Colonic mucosa (tissue), 4 donors: ENCODE measurements at regions not wholly inside any gene's neighbourhood (a gene's known extent, or its start where the extent isn't known, plus 50 kb on each side); places are given as distances from the start of the nearest gene placed in this dataset.
"Not testable (repeated sequence)": the region's sequence is repeated elsewhere in the genome, so short reads cannot be mapped to it uniquely, and the experiment has no call there.

Experiments
- DNase-seq: peaks from one replicate; pipeline ENCODE4 v3.0.0-alpha.2; 2020
- H3K27ac ChIP-seq: fragments of 200-600 bp; one replicate; pipeline ENCODE4 v1.8.0; 2021
- H3K27me3 ChIP-seq: fragments of 200-600 bp; one replicate; pipeline ENCODE4 v1.8.0; 2021
- H3K36me3 ChIP-seq: fragments of 200-600 bp; one replicate; pipeline ENCODE4 v1.8.0; 2021
- H3K4me1 ChIP-seq: fragments of 200-600 bp; one replicate; pipeline ENCODE4 v1.8.0; 2021; ENCODE audit warnings: mild to moderate bottlenecking
- H3K4me3 ChIP-seq: fragments of 200-600 bp; one replicate; pipeline ENCODE4 v1.8.0; 2021
- H3K9ac ChIP-seq, 2 donors: one replicate each; pipeline ENCODE4 v1.7.0; 2013; ENCODE audit warnings: control low read depth in 2 of 2, low read depth in 2 of 2, low read length in 2 of 2
- H3K9me3 ChIP-seq: fragments of 200-600 bp; one replicate; pipeline ENCODE4 v1.8.0; 2021
- intact Hi-C: fragments of 100-400 bp; cut with DNase I; formaldehyde crosslinking; loops from one replicate; pipeline ENCODE4 v1.14.1; 2022
- TF ChIP-seq, protein P1 (sequence below): fragments of 200-600 bp; IDR thresholded peaks from one replicate; pipeline ENCODE4 v1.8.0; 2022; ENCODE audit warnings: antibody characterized with exemption, mild to moderate bottlenecking
- donor health status: healthy.
- donor health status: DM: no; HTN: no; CAD: no.
- donor health status: DM: no; HTN: no; CAD: no.

DNA sequence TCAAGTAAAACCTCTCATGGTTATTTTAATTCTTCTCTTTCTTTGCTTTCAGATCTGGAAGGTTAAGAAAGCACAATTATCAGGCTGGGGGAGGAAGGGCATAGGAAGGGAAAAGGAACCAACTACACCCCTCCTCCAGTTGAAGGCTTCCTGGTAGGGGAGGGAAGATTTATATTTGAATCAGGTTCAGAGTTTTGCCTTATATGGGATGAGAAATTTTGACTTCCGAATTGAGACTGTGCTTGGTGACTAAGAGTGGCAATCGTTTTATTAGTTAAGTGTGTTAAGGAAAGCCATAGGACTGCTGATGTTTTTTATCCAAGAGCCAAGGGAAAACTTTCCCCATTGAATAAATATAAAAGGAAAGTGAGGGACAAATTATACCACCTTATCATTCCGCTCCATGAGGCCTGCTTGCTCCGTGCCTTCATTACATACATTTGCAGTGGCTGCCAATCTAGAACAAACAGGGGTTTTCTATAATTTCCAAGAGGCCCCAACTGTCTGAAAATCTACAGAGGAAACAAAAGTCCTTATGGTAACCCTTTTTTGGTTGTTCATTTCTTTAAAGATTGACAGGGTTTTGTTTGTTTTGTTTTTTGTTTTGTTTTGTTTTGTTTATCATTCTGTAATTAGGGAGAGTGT is 115.7 kb upstream of the EPB41L4A start:
- DNase-seq = no peak
- Histone ChIP-seq H3K9ac (no peak overlapping the region), H3K27me3 (no peaks in the 10 kb centered on the region), H3K4me3 (no peak overlapping the region), H3K4me1 (no peaks in the 10 kb centered on the region), H3K36me3 (no peaks in the 10 kb centered on the region), H3K9me3 (no peaks in the 10 kb centered on the region), H3K27ac (no peak overlapping the region)
- TF ChIP-seq, protein P1, sequence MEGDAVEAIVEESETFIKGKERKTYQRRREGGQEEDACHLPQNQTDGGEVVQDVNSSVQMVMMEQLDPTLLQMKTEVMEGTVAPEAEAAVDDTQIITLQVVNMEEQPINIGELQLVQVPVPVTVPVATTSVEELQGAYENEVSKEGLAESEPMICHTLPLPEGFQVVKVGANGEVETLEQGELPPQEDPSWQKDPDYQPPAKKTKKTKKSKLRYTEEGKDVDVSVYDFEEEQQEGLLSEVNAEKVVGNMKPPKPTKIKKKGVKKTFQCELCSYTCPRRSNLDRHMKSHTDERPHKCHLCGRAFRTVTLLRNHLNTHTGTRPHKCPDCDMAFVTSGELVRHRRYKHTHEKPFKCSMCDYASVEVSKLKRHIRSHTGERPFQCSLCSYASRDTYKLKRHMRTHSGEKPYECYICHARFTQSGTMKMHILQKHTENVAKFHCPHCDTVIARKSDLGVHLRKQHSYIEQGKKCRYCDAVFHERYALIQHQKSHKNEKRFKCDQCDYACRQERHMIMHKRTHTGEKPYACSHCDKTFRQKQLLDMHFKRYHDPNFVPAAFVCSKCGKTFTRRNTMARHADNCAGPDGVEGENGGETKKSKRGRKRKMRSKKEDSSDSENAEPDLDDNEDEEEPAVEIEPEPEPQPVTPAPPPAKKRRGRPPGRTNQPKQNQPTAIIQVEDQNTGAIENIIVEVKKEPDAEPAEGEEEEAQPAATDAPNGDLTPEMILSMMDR = no peak
- intact Hi-C loops = no loop called here

DNA sequence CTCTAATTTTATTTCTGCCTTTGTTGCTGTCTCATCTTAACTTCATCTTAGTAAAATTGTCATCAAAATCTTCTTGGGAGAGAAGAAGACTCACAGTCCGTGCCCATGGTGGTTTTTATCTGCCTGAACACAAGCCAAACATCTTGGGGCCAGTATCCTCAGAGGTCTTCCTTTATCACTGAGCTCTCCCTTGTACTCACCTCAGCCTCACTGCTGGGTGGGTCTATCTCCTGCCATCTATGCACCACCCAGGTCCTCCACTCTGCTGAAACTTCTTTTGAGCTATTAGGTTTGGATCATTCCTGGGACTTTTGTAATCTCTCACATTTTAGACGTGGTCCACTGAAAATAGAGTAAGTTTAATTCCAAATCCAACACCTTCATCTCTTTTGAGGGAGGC is 116.3 kb upstream of the EPB41L4A start:
- Histone ChIP-seq H3K9me3 (no peaks in the 10 kb centered on the region), H3K27ac (no peak overlapping the region), H3K36me3 (no peaks in the 10 kb centered on the region), H3K27me3 (no peaks in the 10 kb centered on the region), H3K4me1 (no peaks in the 10 kb centered on the region), H3K4me3 (no peak overlapping the region), H3K9ac (no peak overlapping the region)
- DNase-seq = no peak
- TF ChIP-seq, protein P1 = no peak
- intact Hi-C loops = no loop called here

DNA sequence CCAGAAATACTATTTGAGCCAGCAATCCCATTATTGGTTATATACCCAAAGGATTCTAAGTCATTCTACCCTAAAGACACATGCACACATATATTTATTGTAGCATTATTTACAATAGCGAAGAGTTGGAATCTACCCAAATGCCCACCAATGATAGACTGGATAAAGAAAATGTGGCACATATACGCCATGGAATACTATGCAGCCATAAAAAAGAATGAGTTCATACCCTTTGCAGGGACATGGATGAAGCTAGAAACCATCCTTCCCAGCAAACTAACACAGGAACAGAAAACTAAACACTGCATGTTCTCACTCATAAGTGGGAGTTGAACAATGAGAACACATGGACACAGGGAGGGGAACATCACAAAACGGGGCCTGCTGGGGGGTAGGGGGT is 125.5 kb upstream of the EPB41L4A start:
- H3K36me3 ChIP-seq, H3K9ac ChIP-seq, H3K9me3 ChIP-seq, DNase-seq, H3K27ac ChIP-seq, H3K4me1 ChIP-seq, H3K27me3 ChIP-seq, intact Hi-C loops, H3K4me3 ChIP-seq: not testable (repeated sequence)

DNA sequence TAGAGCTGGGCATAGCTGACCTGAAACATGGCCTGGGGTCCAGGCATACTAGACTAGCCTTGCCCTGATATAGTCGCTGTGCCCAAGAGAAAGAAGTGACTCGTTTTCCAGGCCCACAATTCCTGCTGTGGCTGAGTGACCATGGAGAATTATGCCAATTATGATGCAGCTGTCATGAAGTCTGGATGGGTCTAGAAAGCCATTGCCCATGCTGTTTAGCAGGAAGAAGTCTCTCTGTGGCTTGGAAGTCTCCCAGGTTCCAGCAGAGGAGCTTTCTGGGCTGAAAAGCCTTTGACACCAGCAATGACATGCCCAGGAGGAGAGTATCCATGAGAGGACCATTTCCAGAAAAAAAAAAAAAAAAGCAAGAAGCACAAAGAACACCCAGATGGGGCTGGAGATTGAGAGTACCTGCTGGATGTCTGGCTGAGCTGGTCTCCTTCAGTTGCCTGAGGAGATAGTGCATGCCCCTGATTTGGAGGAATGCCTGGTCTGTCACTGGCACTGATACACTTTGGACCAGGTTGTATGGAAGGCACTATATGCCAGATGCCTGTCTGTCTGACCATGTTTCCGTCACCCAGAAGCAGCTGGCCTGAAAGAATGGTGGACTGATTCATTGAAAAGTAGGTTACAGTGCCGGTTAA is 128.0 kb upstream of the EPB41L4A start:
- DNase-seq = no peak
- TF ChIP-seq, protein P1 = no peak
- Histone ChIP-seq H3K9me3 (no peaks in the 10 kb centered on the region), H3K4me3 (no peak overlapping the region), H3K27me3 (no peaks in the 10 kb centered on the region), H3K27ac (no peak overlapping the region), H3K9ac (no peak overlapping the region), H3K4me1 (no peaks in the 10 kb centered on the region), H3K36me3 (no peaks in the 10 kb centered on the region)
- intact Hi-C loops = no loop called here

DNA sequence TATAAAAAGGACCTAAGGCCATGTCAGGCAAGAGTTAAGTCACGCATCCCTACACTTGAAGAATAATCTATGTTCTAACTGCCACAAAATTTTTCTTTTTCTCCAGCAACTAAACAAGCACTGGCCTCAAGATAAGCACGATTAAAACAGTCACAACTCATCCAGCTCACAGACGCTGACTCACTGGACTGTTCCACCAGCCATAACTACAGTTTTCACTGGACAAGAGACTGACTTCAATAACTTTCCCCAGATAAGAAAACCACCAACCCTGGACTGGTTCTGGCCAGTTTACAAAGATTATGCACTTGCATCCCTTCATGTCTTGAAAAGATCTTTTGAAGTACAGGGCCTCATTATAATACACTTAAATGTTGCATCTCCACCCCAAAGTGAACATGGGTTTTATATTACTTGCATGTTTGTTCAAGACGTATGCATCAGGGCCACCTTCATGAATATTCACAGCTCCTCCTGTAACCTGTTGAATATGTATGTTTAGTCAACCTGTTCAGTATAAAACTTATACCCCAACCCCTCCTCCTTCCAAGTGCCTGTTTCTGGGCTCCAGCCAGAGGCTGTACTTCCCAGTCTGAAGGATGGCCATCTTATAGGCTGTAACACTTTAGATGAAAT is 129.3 kb upstream of the EPB41L4A start:
- no peak overlapping the region for H3K4me3 ChIP-seq
- no peak overlapping the region for H3K27ac ChIP-seq
- intact Hi-C loops = no loop called here
- H3K9ac ChIP-seq = no peak overlapping the region
- no peaks in the 10 kb centered on the region for H3K9me3 ChIP-seq
- no peaks in the 10 kb centered on the region for H3K4me1 ChIP-seq
- DNase-seq = no peak
- H3K36me3 ChIP-seq = no peaks in the 10 kb centered on the region
- H3K27me3 ChIP-seq = no peaks in the 10 kb centered on the region
- TF ChIP-seq, protein P1 = no peak

DNA sequence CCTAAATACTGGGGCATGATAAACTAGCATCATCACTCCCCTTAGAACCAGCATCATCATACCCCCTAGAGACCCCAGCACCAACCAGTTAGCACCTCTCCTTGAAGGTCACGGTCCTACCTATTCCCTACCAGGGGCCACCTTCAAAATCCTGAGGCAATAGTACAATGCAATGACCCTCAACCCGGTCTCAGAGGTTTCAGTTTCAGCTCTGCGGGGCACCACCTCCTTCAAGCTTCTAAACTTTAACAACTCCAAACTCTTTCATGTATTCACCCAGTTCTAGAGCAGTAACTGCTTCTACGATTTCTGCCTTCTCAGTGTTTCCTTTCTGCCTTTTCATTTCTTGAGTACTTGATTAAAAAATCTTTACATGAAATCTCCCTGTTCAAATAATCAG is 130.1 kb upstream of the EPB41L4A start:
- no peak for DNase-seq
- TF ChIP-seq, protein P1 = no peak
- intact Hi-C loops = no loop called here
- no peaks in the 10 kb centered on the region for H3K4me1 ChIP-seq
- H3K9ac ChIP-seq = no peak overlapping the region
- H3K36me3 ChIP-seq = no peaks in the 10 kb centered on the region
- no peak overlapping the region for H3K27ac ChIP-seq
- H3K27me3 ChIP-seq = no peaks in the 10 kb centered on the region
- no peaks in the 10 kb centered on the region for H3K9me3 ChIP-seq
- H3K4me3 ChIP-seq = no peak overlapping the region
